Activated CD4-positive, alpha-beta T cell treated with anti-CD3 and anti-CD28 coated beads for 4 hours (primary cell): ENCODE measurements at regions not wholly inside any gene's neighbourhood (a gene's known extent, or its start where the extent isn't known, plus 50 kb on each side); places are given as distances from the start of the nearest gene placed in this dataset.

ENCODE experiments used
- DNase-seq, 2 donors: peaks; one replicate each; pipeline ENCODE4 v3.0.0-alpha.2; 2020

- no peak for DNase-seq
Observed at GRCh38 chr18:78643004-78643403, 336.6 kb upstream of the SALL3 start.

- no peak for DNase-seq
Observed at GRCh38 chr18:78643981-78644380, 335.6 kb upstream of the SALL3 start.

DNA sequence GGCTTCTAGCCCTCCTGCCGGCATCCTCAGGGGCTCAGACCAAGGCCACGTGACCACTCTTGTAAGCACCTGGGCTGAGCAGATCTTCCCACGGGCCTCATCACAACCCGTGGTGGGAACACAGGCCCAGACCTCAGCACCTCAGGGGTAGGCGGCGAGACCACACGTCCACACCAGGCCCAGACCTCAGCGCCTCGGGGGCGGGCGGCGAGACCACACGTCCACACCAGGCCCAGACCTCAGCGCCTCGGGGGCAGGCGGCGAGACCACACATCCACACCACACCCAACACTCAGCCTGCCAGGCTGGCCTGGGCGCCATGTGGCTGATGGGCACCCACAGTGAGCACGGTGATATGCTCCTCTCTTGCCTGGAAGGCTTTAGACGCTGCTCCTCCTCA lies 334.4 kb upstream of the SALL3 start:
- no peak for DNase-seq

DNA sequence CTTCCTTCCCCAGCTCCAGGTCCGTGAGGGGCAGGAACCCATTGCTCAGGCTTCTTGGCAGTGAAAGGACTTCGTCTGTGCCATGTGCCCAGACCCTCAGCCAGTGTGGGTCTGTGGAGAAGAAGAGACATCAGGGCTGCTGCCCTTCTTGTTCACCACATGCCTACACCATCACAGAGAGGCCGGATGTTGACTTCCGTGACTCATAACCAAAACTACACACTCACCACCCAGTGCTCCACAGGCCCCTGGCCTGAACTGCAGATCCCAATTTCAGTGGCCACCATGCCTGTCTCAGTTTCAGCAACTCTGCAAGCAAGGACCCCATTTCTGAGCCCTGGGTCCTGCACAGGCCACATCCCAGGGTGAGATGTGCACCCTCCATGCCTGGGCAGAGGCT lies 332.6 kb upstream of the SALL3 start:
- no peak for DNase-seq

DNA sequence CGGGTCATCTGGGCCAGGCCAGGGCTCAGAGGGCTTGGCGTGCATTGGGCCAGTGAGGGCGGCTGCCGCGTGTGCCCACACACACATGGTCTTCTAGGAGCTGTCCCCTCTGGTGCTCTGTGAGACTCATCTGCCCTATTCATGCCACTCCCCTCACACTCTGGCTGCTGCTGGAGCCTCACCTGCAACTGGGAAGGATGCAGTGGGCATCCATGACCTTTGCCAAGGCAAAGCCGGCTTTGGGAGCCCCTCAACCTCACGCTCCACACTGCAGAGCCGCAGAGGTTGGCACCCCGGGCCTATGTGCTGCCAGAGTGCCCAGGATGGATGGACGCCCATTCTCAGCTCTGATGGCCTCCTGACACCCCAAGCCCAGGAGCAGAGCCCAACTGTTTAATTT lies 330.2 kb upstream of the SALL3 start:
- DNase-seq, result no peak

- DNase-seq, result no peak
Observed at GRCh38 chr18:78650926-78651325, 328.7 kb upstream of the SALL3 start.

GRCh38 chr18:78652001-78652545 lies 327.5 kb upstream of the SALL3 start:
- no peak for DNase-seq

DNA sequence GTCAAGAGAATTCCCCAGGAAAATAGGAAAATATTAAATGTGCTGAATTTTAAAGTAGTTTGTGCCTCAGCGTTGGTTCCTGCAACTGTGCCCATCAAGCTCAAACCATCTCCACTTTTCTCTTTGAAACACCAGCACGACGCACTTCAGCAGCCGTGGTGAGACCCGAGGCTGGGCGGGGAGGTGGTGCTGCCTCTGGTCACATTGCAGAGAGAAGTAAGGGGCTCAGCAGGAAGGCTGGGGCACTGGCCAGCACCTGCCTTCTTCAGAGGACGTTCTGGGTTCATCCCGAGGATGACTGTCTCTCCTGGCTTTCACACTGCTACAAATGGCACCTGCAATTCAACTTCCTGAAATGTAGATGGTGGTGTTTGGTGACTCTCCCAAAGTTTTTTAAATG lies 323.7 kb upstream of the SALL3 start:
- DNase-seq, result no peak

- no peak for DNase-seq
Observed at GRCh38 chr18:78656346-78656925, 323.2 kb upstream of the SALL3 start.

DNA sequence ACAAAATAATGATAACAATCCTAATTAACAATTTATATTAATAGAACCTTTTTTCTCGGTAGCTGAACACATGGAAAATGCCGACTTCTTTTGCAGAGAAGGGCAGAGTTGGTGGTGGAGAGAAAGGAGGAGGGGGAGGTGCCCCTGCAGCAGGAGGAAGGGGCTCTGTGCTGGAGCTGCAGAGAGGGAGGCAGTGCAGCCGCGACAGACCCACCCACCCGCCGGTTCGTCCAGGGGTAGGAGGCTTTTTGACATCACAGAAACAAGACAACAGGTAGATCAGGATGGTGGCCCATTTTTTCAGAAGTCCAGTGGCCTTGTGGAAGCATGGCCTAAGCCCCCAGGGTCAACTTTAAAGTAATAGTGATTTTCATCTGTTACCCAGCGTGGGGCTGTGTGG lies 321.1 kb upstream of the SALL3 start:
- DNase-seq, result no peak

DNA sequence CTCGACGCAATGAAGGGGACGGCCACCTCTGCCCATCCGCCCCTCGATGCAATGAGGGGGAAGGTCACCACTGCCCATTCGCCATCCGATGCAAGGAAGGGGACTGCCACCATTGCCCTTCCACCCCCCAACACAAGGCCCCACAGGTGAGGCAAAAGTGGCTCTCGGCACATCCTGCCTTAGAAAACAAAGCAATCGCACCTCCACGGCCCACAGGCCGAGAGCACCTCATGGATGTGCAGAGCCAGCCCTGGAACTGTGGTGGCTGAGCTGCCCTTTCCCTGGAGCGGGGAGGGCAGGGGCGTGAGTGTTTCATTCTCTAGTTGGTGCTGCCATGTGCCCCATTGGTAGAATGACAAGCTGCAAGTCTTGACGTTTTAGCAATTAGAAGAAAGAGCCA lies 320.6 kb upstream of the SALL3 start:
- no peak for DNase-seq

DNA sequence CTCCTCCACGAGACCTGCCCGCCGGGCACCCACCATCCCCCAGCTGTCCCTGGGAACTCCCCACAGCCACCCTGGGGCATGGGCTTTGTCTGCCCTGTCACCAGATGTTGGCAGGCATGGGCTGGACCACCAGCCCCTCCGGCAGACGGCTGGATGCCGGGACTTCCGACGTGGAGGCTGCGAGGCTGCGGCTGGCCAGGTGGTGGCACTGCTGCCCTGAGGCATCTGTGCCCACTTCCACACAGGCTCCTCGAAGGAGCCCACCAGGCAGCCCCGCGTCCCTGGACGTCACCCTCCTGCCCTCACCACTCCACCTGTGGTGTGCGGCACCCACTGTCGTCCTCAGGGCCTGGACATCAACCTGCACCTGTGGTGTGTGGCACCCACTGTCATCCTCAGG lies 319.9 kb upstream of the SALL3 start:
- DNase-seq, result no peak

- no peak for DNase-seq
Observed at GRCh38 chr18:78660311-78660710, 319.3 kb upstream of the SALL3 start.

DNA sequence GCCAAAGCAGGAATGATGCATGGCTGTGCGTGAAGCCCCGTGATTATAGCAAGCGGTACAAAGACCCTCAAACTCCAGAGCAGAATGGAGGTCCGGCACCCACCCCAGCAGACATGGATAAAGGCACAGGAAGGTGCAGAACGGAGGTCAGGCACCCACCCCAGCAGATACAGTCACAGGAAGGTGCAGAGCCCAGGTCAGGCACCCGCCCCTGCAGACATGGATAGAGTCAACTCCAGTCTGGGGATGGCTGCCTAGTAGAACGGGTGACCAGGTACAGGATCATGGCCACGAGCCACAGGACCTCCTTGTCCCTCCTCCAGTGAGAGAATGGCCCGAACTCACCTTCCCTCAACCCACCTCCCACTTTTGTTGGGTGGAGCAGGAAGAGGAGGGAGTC lies 318.3 kb upstream of the SALL3 start:
- DNase-seq, result no peak

DNA sequence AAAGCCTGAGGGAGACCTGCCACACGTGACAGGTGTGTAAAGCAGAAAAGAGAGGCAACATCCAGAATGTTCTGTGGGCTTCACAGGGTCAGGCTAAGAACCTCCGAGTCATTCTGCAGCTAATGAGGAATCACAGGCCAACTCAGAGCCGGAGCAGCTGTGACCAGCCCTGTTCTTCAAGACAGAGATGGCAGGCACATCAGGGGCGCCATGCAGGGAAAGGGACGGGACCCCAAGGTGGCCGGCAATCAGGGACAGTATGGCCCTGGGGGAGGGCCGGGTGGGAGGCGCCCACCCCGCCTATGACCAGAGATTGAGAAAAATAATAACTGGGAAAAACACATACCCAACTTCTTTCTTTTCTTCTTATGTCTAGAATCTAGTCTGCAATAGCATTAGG lies 316.7 kb upstream of the SALL3 start:
- DNase-seq, result no peak

DNA sequence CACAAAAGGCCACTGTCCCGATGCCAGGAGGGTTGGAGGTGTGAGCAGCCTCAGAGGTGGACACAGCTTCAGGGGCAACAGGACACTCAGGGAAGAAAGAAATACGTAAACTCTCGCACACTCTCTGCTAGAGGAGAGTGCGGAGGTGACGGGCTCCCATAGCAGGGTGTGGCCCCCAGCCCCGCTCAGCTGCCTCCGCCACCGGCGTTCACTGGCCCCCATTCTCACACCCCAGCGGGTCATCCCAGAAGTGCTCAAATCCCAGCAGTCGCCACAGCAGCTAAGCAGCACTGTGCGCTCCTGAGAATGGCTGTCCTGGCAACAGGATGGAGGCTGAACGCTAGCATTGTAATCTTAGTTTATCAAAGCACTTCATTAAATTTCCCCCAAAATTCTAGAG lies 315.6 kb upstream of the SALL3 start:
- DNase-seq, result no peak

GRCh38 chr18:78664848-78665247 lies 314.8 kb upstream of the SALL3 start:
- DNase-seq, result no peak

DNA sequence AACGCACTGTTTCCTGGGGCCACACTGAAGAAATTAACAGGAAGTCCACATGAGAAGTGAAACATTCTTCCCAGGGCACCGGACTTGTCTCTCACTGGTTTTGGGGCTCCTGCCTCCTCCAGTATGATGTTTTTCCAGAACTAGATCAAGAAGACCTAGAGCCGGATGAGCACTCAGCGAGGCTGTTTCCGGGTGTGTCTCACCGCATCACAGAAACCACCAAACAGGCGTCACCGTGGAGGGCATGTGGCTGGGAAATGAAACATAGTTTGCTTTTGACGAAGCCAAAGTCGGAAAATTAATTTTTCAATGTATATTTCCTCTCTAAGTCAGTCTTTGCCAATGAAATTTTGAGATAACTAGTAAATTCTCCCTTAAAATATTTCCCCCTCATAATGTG lies 314.0 kb upstream of the SALL3 start:
- no peak for DNase-seq

GRCh38 chr18:78666666-78667335 lies 312.8 kb upstream of the SALL3 start:
- DNase-seq, result no peak

DNA sequence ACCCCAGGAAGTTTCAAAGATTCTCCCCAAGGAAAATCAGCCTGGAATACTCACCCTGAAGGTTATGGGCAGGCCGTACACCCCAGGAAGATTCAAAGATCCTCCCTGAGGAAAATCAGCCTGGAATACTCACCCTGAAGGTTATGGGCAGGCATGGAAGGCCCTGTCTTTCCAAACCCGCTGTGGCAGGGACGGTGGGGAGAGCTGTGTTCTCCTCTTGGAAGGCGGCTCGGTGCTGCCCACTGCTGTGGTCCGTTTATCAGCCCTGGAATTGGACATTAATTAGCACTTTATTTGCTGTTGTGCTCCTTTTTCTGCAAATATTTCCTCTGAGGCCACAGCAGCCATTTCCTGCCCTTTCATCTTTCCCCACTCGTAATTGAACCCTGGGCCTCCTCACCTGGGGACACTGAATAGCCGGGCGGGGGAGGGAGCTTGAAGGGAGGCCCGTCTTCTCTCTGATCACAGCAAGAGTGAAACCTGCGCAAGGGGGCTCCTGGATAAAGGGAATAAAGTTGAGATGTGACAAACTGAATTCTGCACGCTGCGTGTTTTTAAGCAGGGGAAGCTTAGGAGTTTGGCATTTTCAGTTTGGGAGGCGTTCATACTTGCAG lies 308.7 kb upstream of the SALL3 start:
- DNase-seq, result no peak

DNA sequence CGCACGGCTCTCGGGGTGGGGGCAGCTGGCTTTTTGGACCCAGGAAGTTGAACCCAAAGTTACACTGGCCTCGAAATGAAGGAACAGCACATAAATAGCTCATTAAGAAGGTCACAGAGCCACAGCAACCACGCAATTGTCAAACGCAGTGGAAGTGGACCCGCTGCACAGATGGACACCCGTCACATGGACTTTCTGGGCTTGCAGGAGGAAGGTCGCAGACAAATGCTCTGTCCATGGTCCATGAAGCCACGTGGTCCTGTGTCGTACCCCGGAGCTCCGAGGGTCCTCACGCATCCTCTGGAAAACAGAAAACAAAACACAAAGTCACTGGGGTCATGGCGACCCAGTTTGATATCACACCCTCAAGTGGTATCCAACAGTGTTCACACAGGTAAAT lies 308.1 kb upstream of the SALL3 start:
- no peak for DNase-seq

GRCh38 chr18:78672862-78673446 lies 306.7 kb upstream of the SALL3 start:
- DNase-seq, result no peak

DNA sequence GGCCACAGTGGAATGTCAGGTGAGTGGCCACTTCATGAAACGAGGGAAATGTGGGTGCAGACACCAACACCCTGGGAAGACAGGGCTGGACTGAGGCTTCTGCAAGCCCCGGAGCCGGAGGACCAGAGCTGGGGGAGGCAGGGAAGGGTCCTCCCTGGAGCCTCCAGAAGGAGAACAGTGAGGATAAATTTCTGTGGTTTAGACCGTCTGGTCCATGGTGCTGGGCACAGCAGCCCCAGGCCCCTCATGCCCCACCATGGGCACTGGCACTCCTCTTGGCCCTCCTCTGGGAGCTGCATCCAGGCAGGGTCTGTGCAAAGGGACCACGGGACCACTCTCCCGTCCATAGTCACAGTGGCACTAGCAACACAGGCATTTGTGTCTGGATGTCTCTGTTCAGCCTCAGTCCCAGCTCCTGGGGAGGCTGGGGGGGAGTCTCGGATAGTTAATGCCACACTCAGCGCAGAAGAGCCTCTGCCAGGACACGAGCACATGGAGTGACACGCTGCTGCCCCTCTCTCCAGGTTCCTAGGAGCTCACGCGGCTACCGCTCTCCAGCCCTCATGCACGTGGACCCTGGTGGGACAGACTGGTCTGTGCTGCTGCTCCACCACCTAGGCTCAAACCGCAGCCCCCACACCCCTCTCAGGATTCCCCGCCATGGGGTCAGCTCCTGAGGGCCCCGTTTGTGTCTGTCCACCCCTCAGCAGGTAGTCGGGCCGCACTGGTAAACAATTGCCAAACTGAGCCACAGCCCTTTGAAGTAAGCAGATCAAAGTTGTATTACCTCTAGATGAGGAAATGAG lies 305.9 kb upstream of the SALL3 start:
- DNase-seq, result no peak
